IMR-90 (cell line): ENCODE measurements at regions not wholly inside any gene's neighbourhood (a gene's known extent, or its start where the extent isn't known, plus 50 kb on each side); places are given as distances from the start of the nearest gene placed in this dataset.

Experiments used
- ATAC-seq: fragments of 200-7000 bp; cut with Tn5 transposase; 2 replicates; pipeline ENCODE4 v1.9.1; 2020; ENCODE audit warnings: low read depth, mild to moderate bottlenecking, moderate library complexity
- BruUV-seq: library from RNA; stranded (reverse); fragments of 400-500 nt; replicated peaks from 2 replicates; lab custom pipeline; 2021; lab: Mats Ljungman, UMichigan
- CTCF ChIA-PET: fragments of 300-600 bp; formaldehyde crosslinking; extraction: SDS; loops from one replicate; lab custom pipeline; 2021; ENCODE audit warnings: antibody characterized with exemption; lab: Yijun Ruan, JAX
- POLR2A ChIA-PET: fragments of 300-600 bp; sonication (Branson Sonifier 250); formaldehyde crosslinking; loops from one replicate; lab custom pipeline; 2022; ENCODE audit warnings: antibody characterized with exemption; ENCODE audit not compliant: unreplicated experiment; lab: Charles Lee
- DNase-seq: peaks from one replicate; pipeline ENCODE4 v3.0.0; 2013
- H2AFZ ChIP-seq: replicated peaks from 2 replicates; pipeline ENCODE3; 2013; ENCODE audit warnings: low read length, mild to moderate bottlenecking; ENCODE audit not compliant: poor library complexity
- H2AK5ac ChIP-seq: 2 replicates; pipeline ENCODE4 v1.6.1; 2013; ENCODE audit warnings: low read depth, low read length, inconsistent platforms
- H2AK9ac ChIP-seq: replicated peaks from 2 replicates; pipeline ENCODE3; 2013; ENCODE audit warnings: mild to moderate bottlenecking, low read depth, low read length, moderate library complexity; ENCODE audit not compliant: poor library complexity
- H2BK120ac ChIP-seq: 2 replicates; pipeline ENCODE4 v1.6.1; 2013; ENCODE audit warnings: low read depth, low read length, inconsistent platforms
- H2BK15ac ChIP-seq: 3 replicates; pipeline ENCODE4 v1.6.1; 2013; ENCODE audit warnings: low read depth, low read length, inconsistent platforms
- H2BK20ac ChIP-seq: 2 replicates; pipeline ENCODE4 v1.6.1; 2013; ENCODE audit warnings: low read depth, mild to moderate bottlenecking, inconsistent platforms, low read length, moderate library complexity
- H2BK5ac ChIP-seq: 2 replicates; pipeline ENCODE4 v1.6.1; 2013; ENCODE audit warnings: mild to moderate bottlenecking, low read depth, low read length, inconsistent platforms; ENCODE audit not compliant: poor library complexity, severe bottlenecking
- H3K14ac ChIP-seq: replicated peaks from 2 replicates; pipeline ENCODE4 v1.6.1; 2013; ENCODE audit warnings: low read depth, low read length, inconsistent platforms
- H3K18ac ChIP-seq: 2 replicates; pipeline ENCODE4 v1.6.1; 2013; ENCODE audit warnings: low read depth, low read length, control low read depth
- H3K23ac ChIP-seq: 2 replicates; pipeline ENCODE4 v1.6.1; 2013; ENCODE audit warnings: low read depth, low read length, inconsistent platforms
- H3K27ac ChIP-seq: 2 replicates; pipeline ENCODE4 v1.5.1; 2013; ENCODE audit warnings: mild to moderate bottlenecking, control low read depth, low read length; ENCODE audit not compliant: insufficient read depth
- H3K27me3 ChIP-seq: 2 replicates; pipeline ENCODE4 v1.6.1; 2013; ENCODE audit warnings: low read length; ENCODE audit not compliant: control insufficient read depth, insufficient read depth
- H3K36me3 ChIP-seq: 2 replicates; pipeline ENCODE4 v1.6.1; 2013; ENCODE audit warnings: low read length, mixed read lengths; ENCODE audit not compliant: control insufficient read depth, insufficient read depth
- H3K4ac ChIP-seq: 2 replicates; pipeline ENCODE4 v1.6.1; 2013; ENCODE audit warnings: low read depth, low read length, inconsistent platforms
- H3K4me1 ChIP-seq: 2 replicates; pipeline ENCODE4 v1.6.1; 2013; ENCODE audit warnings: low read length, mixed read lengths; ENCODE audit not compliant: control insufficient read depth, insufficient read depth
- H3K4me2 ChIP-seq: 2 replicates; pipeline ENCODE4 v1.6.1; 2013; ENCODE audit warnings: low read depth, mild to moderate bottlenecking, control low read depth, low read length, moderate library complexity
- H3K4me3 ChIP-seq: 2 replicates; pipeline ENCODE4 v1.5.1; 2013; ENCODE audit warnings: low read depth, mild to moderate bottlenecking, control low read depth, low read length, moderate library complexity; ENCODE audit not compliant: insufficient read depth
- H3K56ac ChIP-seq: 2 replicates; pipeline ENCODE4 v1.6.1; 2013; ENCODE audit warnings: low read length, inconsistent platforms; ENCODE audit not compliant: insufficient read depth; ENCODE audit errors: extremely low read depth
- H3K79me1 ChIP-seq, 2 experiments: 2 replicates each; pipeline ENCODE4 v1.6.1; 2013; ENCODE audit warnings: low read length in 2 of 2, inconsistent platforms in 1 of 2, low read depth in 1 of 2
- H3K9ac ChIP-seq: 2 replicates; pipeline ENCODE4 v1.6.1; 2013; ENCODE audit warnings: low read depth, low read length, control low read depth
- H3K9me1 ChIP-seq: 2 replicates; pipeline ENCODE4 v1.6.1; 2013; ENCODE audit warnings: low read length, inconsistent platforms; ENCODE audit not compliant: insufficient read depth
- H3K9me3 ChIP-seq: 2 replicates; pipeline ENCODE4 v1.6.1; 2013; ENCODE audit warnings: low read length; ENCODE audit not compliant: control insufficient read depth, insufficient read depth
- H4K20me1 ChIP-seq: 2 replicates; pipeline ENCODE4 v1.6.1; 2013; ENCODE audit warnings: low read length, inconsistent platforms; ENCODE audit not compliant: insufficient read depth
- H4K5ac ChIP-seq: 2 replicates; pipeline ENCODE4 v1.6.1; 2013; ENCODE audit warnings: mild to moderate bottlenecking, low read depth, low read length, control low read depth
- H4K8ac ChIP-seq, 2 experiments: 2 replicates each; pipeline ENCODE4 v1.6.1; 2013; ENCODE audit warnings: low read depth in 2 of 2, low read length in 2 of 2, control low read depth in 1 of 2, inconsistent platforms in 1 of 2
- H4K91ac ChIP-seq: 2 replicates; pipeline ENCODE4 v1.6.1; 2013; ENCODE audit warnings: low read depth, low read length, inconsistent platforms; ENCODE audit not compliant: insufficient read depth
- CEBPB ChIP-seq: IDR thresholded peaks from 2 replicates; pipeline ENCODE4 v1.6.1; 2012; ENCODE audit warnings: low read depth, low read length, improper control_type of control experiment
- MXI1 ChIP-seq: IDR thresholded peaks from 2 replicates; pipeline ENCODE4 v1.6.1; 2012; ENCODE audit warnings: low read depth, mild to moderate bottlenecking, low read length, moderate library complexity, borderline replicate concordance
- NFE2L2 ChIP-seq: fragments of 150-350 bp; IDR thresholded peaks from 2 replicates; pipeline ENCODE4 v1.6.1; 2016; ENCODE audit warnings: low read depth, mild to moderate bottlenecking, low read length
- POLR2A ChIP-seq: IDR thresholded peaks from 2 replicates; pipeline ENCODE4 v1.6.1; 2012; ENCODE audit warnings: mild to moderate bottlenecking, low read depth, low read length
- WGBS, 2 experiments: methylation state at CpG; one replicate each; pipeline versions ENCODE4 v1.1.5 to v1.1.7; 2013; ENCODE audit warnings: missing lambda C conversion rate in 2 of 2; ENCODE audit not compliant: insufficient read length in 1 of 2; ENCODE audit errors: extremely low coverage in 2 of 2; 5-methylcytosine and 5-hydroxymethylcytosine counted together
- dilution Hi-C: fragments of 300-500 bp; cut with HindIII; formaldehyde crosslinking; loops from one replicate; pipeline ENCODE4 v1.14.3; 2018; ENCODE audit warnings: low sequenced_read_pairs; ENCODE audit not compliant: unreplicated experiment
- in situ Hi-C: fragments of 300-500 bp; cut with MboI; formaldehyde crosslinking; loops from 3 replicates; pipeline ENCODE4 v1.14.3; 2019; ENCODE audit warnings: low sequenced_read_pairs, inconsistent platforms, mixed read lengths
- intact Hi-C: fragments of 100-400 bp; cut with micrococcal nuclease; formaldehyde crosslinking; loops from 2 replicates; pipeline ENCODE4 v1.10.0; 2022

GRCh38 chr12:65754744-65755595 lies 69.3 kb upstream of the HMGA2 start (continued):
- TF ChIP-seq NFE2L2, result no peak

- Histone ChIP-seq H3K9me3 (no peaks in the 10 kb centered on the region), H2BK120ac (no peak overlapping the region), H3K79me1 (no peaks in the 10 kb centered on the region), H4K91ac (no peak overlapping the region), H2AK9ac (no peak overlapping the region), H3K9me1 (no peaks in the 10 kb centered on the region), H3K27me3 (no peaks in the 10 kb centered on the region), H4K8ac (no peak overlapping the region), H3K4ac (no peak overlapping the region), H3K23ac (no peak overlapping the region), H2BK15ac (no peak overlapping the region), H3K9ac (no peak overlapping the region), H3K4me1 (no peaks in the 10 kb centered on the region), H3K18ac (no peak overlapping the region), H2BK5ac (no peak overlapping the region), H4K5ac (no peak overlapping the region), H3K4me3 (no peak overlapping the region), H3K27ac (no peak overlapping the region), H3K36me3 (no peaks in the 10 kb centered on the region), H2AK5ac (no peak overlapping the region), H4K20me1 (no peaks in the 10 kb centered on the region), H3K4me2 (no peak overlapping the region), H2AFZ (no peak overlapping the region), H3K14ac (no peak overlapping the region; the same call in 1 of the 2 replicates), H3K56ac (no peak overlapping the region), H2BK20ac (no peak overlapping the region)
- in situ Hi-C loops, result no loop called here
- intact Hi-C loops, result no loop called here
- BruUV-seq, result no TSS peak
- TF ChIP-seq POLR2A (no peak), CEBPB (peak; percentile 72), MXI1 (no peak)
- CTCF ChIA-PET, result no interaction called here
- dilution Hi-C loops, result no loop called here
- WGBS, 2 experiments, result no CpG with 5 or more reads among the region's 4 CpGs
- POLR2A ChIA-PET, result no interaction called here
- ATAC-seq (no peak), DNase-seq (peak; percentile 36)
These were observed 68.7 kb upstream of the HMGA2 start for GRCh38 chr12:65755596-65755978.
